ENCODE measurements at regions not wholly inside any gene's neighbourhood (a gene's known extent, or its start where the extent isn't known, plus 50 kb on each side); places are given as distances from the start of the nearest gene placed in this dataset.
"Not testable (repeated sequence)": the region's sequence is repeated elsewhere in the genome, so short reads cannot be mapped to it uniquely, and the experiment has no call there.

DNA sequence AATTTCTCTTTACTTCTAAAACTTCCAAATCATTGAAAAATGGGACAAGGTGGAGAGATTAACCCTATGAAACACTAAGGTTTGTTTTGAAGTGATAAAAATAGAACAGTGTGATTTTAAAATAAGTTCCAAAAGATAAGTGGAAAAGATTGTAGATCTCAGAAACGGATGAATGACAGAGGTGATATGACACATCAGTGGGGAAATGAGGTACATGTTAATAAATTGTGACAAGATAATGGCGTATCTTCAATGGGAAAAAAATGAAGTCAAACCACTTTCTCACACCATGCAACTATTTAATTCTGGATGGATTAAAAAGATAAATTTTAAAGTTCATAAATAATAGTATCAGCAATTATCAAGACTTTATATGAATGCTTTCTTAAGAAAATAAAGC, 159.7 kb upstream of the VWC2 start:
- Histone ChIP-seq H3K4me3 (ENCODE audit: insufficient read depth, low read length) (no peak overlapping the region), H4K20me1 (ENCODE audit: insufficient read depth, low read length) (no peaks in the 10 kb centered on the region), H3K4me2 (ENCODE audit: insufficient read depth, low read length) (no peak overlapping the region), H3K9me3 (ENCODE audit: low read depth, low read length) (no peaks in the 10 kb centered on the region), H3K27me3 (ENCODE audit: insufficient read depth, low read length) (no peaks in the 10 kb centered on the region), H2AFZ (ENCODE audit: low read length) (no peak overlapping the region), H3K79me2 (ENCODE audit: insufficient read depth, low read length) (no peaks in the 10 kb centered on the region), H3K4me1 (ENCODE audit: insufficient read depth, low read length) (no peaks in the 10 kb centered on the region), H3K27ac (ENCODE audit: low read depth, low read length) (no peak overlapping the region), H3K36me3 (ENCODE audit: insufficient read depth, low read length) (no peaks in the 10 kb centered on the region)
- TF ChIP-seq, protein P1, sequence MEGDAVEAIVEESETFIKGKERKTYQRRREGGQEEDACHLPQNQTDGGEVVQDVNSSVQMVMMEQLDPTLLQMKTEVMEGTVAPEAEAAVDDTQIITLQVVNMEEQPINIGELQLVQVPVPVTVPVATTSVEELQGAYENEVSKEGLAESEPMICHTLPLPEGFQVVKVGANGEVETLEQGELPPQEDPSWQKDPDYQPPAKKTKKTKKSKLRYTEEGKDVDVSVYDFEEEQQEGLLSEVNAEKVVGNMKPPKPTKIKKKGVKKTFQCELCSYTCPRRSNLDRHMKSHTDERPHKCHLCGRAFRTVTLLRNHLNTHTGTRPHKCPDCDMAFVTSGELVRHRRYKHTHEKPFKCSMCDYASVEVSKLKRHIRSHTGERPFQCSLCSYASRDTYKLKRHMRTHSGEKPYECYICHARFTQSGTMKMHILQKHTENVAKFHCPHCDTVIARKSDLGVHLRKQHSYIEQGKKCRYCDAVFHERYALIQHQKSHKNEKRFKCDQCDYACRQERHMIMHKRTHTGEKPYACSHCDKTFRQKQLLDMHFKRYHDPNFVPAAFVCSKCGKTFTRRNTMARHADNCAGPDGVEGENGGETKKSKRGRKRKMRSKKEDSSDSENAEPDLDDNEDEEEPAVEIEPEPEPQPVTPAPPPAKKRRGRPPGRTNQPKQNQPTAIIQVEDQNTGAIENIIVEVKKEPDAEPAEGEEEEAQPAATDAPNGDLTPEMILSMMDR (IDR thresholded peaks at IDR 0.05; ENCODE audit: extremely low read depth, low read depth, low read length) = no peak
- DNase-seq (ENCODE audit: insufficient read length, low spot score, missing footprints) = no peak

DNA sequence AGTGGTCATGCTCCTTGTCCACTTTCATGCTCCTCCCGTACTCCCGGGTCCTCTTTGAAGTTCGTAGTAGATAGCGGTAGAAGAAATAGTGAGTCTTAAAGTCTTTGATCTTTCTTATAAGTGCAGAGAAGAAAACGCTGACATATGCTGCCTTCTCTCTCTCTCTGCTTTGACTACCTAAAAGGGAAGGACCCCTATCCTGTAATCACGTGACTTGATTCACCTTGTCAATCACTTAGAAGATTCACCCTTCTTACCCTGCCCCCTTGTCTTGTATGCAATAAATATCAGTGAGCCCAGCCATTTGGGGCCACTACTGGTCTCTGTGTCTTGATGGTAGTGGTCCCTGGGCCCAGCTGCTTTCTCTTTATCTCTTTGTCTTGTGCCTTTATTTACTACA, 158.5 kb upstream of the VWC2 start:
- H2AFZ ChIP-seq (ENCODE audit: low read length); H3K4me1 ChIP-seq (ENCODE audit: insufficient read depth, low read length): not testable (repeated sequence)

DNA sequence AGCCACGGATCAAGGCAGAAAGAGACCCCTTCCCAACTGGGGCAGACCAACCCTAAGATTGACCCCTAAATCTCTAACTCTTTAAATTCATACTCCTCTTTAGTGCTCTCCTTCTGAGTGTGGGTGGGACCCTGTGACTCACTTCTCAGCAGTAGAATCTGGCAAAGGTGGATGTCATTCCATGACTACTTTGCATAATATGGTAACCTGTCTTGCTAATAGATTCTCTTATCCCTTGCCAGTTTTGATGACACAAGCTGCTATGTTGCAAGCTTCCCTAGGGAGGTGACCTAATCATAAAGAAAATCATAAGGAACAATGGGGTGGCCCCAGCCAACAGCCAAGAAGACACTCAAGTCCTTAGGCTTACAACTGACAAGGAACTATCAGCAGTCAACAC, 155.4 kb upstream of the VWC2 start:
- Histone ChIP-seq H2AFZ (ENCODE audit: low read length) (no peak overlapping the region), H3K4me1 (ENCODE audit: insufficient read depth, low read length) (no peaks in the 10 kb centered on the region), H3K27ac (ENCODE audit: low read depth, low read length) (no peak overlapping the region), H3K9me3 (ENCODE audit: low read depth, low read length) (peaks cover 2% of the 10 kb centered on the region), H3K36me3 (ENCODE audit: insufficient read depth, low read length) (no peaks in the 10 kb centered on the region), H3K4me2 (ENCODE audit: insufficient read depth, low read length) (no peak overlapping the region), H3K27me3 (ENCODE audit: insufficient read depth, low read length) (no peaks in the 10 kb centered on the region), H3K4me3 (ENCODE audit: insufficient read depth, low read length) (no peak overlapping the region), H3K79me2 (ENCODE audit: insufficient read depth, low read length) (no peaks in the 10 kb centered on the region), H4K20me1 (ENCODE audit: insufficient read depth, low read length) (no peaks in the 10 kb centered on the region)
- TF ChIP-seq, protein P1 (IDR thresholded peaks at IDR 0.05; ENCODE audit: extremely low read depth, low read depth, low read length) = no peak
- no peak for DNase-seq (ENCODE audit: insufficient read length, low spot score, missing footprints)

More for the DNA sequence above, 158.5 kb upstream of the VWC2 start:
- H3K4me2 ChIP-seq (ENCODE audit: insufficient read depth, low read length); DNase-seq (ENCODE audit: insufficient read length, low spot score, missing footprints); H4K20me1 ChIP-seq (ENCODE audit: insufficient read depth, low read length); H3K9me3 ChIP-seq (ENCODE audit: low read depth, low read length); H3K4me3 ChIP-seq (ENCODE audit: insufficient read depth, low read length); H3K36me3 ChIP-seq (ENCODE audit: insufficient read depth, low read length); H3K27me3 ChIP-seq (ENCODE audit: insufficient read depth, low read length); H3K79me2 ChIP-seq (ENCODE audit: insufficient read depth, low read length); H3K27ac ChIP-seq (ENCODE audit: low read depth, low read length): not testable (repeated sequence)

DNA sequence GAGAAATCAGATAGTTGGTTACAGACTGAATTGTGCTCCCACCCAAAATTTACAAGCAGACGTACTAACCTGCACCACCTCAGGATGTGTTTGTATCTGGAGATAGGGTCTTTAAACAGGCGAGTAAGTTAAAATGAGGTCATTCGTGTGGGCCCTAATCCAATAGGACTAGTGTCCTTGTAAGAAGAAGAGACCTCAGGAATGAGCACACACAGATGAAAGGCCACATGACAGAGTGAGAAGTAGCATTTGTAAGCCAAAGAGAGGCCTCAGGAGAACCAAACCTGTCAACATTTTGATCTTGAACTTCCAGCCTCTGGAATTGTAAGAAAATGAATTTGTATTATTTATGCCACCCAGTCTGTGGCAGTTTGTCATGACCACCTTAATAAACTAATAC, 149.5 kb upstream of the VWC2 start:
- Histone ChIP-seq H3K4me3 (ENCODE audit: insufficient read depth, low read length) (no peak overlapping the region), H3K27ac (ENCODE audit: low read depth, low read length) (no peak overlapping the region), H3K36me3 (ENCODE audit: insufficient read depth, low read length) (no peaks in the 10 kb centered on the region), H3K4me1 (ENCODE audit: insufficient read depth, low read length) (no peaks in the 10 kb centered on the region), H3K4me2 (ENCODE audit: insufficient read depth, low read length) (no peak overlapping the region), H3K27me3 (ENCODE audit: insufficient read depth, low read length) (no peaks in the 10 kb centered on the region), H4K20me1 (ENCODE audit: insufficient read depth, low read length) (no peaks in the 10 kb centered on the region), H3K79me2 (ENCODE audit: insufficient read depth, low read length) (no peaks in the 10 kb centered on the region), H3K9me3 (ENCODE audit: low read depth, low read length) (peaks cover 1% of the 10 kb centered on the region), H2AFZ (ENCODE audit: low read length) (no peak overlapping the region)
- no peak for DNase-seq (ENCODE audit: insufficient read length, low spot score, missing footprints)
- TF ChIP-seq, protein P1 (IDR thresholded peaks at IDR 0.05; ENCODE audit: extremely low read depth, low read depth, low read length) = no peak
